ENCODE measurements at regions not wholly inside any gene's neighbourhood (a gene's known extent, or its start where the extent isn't known, plus 50 kb on each side); places are given as distances from the start of the nearest gene placed in this dataset.

GRCh38 chr7:49245062-49245461 lies 320.7 kb downstream of the CDC14C start:
- no peak overlapping the region for H3K4me2 ChIP-seq (ENCODE audit: insufficient read depth, low read length)
- H3K27me3 ChIP-seq (ENCODE audit: insufficient read depth, low read length), result no peaks in the 10 kb centered on the region
- H4K20me1 ChIP-seq (ENCODE audit: insufficient read depth, low read length), result no peaks in the 10 kb centered on the region
- no peak for TF ChIP-seq CTCF (IDR thresholded peaks at IDR 0.05; ENCODE audit: extremely low read depth, low read depth, low read length)
- H3K79me2 ChIP-seq (ENCODE audit: insufficient read depth, low read length), result no peaks in the 10 kb centered on the region
- H3K27ac ChIP-seq (ENCODE audit: low read depth, low read length), result no peak overlapping the region
- no peaks in the 10 kb centered on the region for H3K36me3 ChIP-seq (ENCODE audit: insufficient read depth, low read length)
- no peak overlapping the region for H2AFZ ChIP-seq (ENCODE audit: low read length)
- peaks cover 4% of the 10 kb centered on the region for H3K9me3 ChIP-seq (ENCODE audit: low read depth, low read length)
- H3K4me1 ChIP-seq (ENCODE audit: insufficient read depth, low read length), result no peaks in the 10 kb centered on the region
- DNase-seq (ENCODE audit: insufficient read length, low spot score, missing footprints), result no peak
- H3K4me3 ChIP-seq (ENCODE audit: insufficient read depth, low read length), result no peak overlapping the region

- H3K36me3 ChIP-seq (ENCODE audit: insufficient read depth, low read length), result no peaks in the 10 kb centered on the region
- no peak overlapping the region for H2AFZ ChIP-seq (ENCODE audit: low read length)
- H4K20me1 ChIP-seq (ENCODE audit: insufficient read depth, low read length), result no peaks in the 10 kb centered on the region
- TF ChIP-seq CTCF (IDR thresholded peaks at IDR 0.05; ENCODE audit: extremely low read depth, low read depth, low read length), result no peak
- no peak overlapping the region for H3K27ac ChIP-seq (ENCODE audit: low read depth, low read length)
- H3K9me3 ChIP-seq (ENCODE audit: low read depth, low read length), result peaks cover 8% of the 10 kb centered on the region
- H3K4me3 ChIP-seq (ENCODE audit: insufficient read depth, low read length), result no peak overlapping the region
- H3K27me3 ChIP-seq (ENCODE audit: insufficient read depth, low read length), result no peaks in the 10 kb centered on the region
- H3K4me1 ChIP-seq (ENCODE audit: insufficient read depth, low read length), result no peaks in the 10 kb centered on the region
- no peak for DNase-seq (ENCODE audit: insufficient read length, low spot score, missing footprints)
- no peak overlapping the region for H3K4me2 ChIP-seq (ENCODE audit: insufficient read depth, low read length)
- no peaks in the 10 kb centered on the region for H3K79me2 ChIP-seq (ENCODE audit: insufficient read depth, low read length)
These were observed 323.4 kb downstream of the CDC14C start for GRCh38 chr7:49247759-49248158.

GRCh38 chr7:49255054-49255453 lies 330.7 kb downstream of the CDC14C start:
- no peak for TF ChIP-seq CTCF (IDR thresholded peaks at IDR 0.05; ENCODE audit: extremely low read depth, low read depth, low read length)
- no peak for DNase-seq (ENCODE audit: insufficient read length, low spot score, missing footprints)
- H3K9me3 ChIP-seq (ENCODE audit: low read depth, low read length), result peaks cover 4% of the 10 kb centered on the region
- no peak overlapping the region for H3K4me2 ChIP-seq (ENCODE audit: insufficient read depth, low read length)
- H3K4me1 ChIP-seq (ENCODE audit: insufficient read depth, low read length), result no peaks in the 10 kb centered on the region
- H3K36me3 ChIP-seq (ENCODE audit: insufficient read depth, low read length), result no peaks in the 10 kb centered on the region
- H3K79me2 ChIP-seq (ENCODE audit: insufficient read depth, low read length), result no peaks in the 10 kb centered on the region
- no peaks in the 10 kb centered on the region for H4K20me1 ChIP-seq (ENCODE audit: insufficient read depth, low read length)
- H3K27me3 ChIP-seq (ENCODE audit: insufficient read depth, low read length), result no peaks in the 10 kb centered on the region
- H3K4me3 ChIP-seq (ENCODE audit: insufficient read depth, low read length), result no peak overlapping the region
- H2AFZ ChIP-seq (ENCODE audit: low read length), result no peak overlapping the region
- H3K27ac ChIP-seq (ENCODE audit: low read depth, low read length), result no peak overlapping the region

- Histone ChIP-seq H2AFZ (ENCODE audit: low read length) (no peak overlapping the region), H3K27ac (ENCODE audit: low read depth, low read length) (no peak overlapping the region), H3K9me3 (ENCODE audit: low read depth, low read length) (no peaks in the 10 kb centered on the region), H3K4me3 (ENCODE audit: insufficient read depth, low read length) (no peak overlapping the region), H3K4me2 (ENCODE audit: insufficient read depth, low read length) (no peak overlapping the region), H3K79me2 (ENCODE audit: insufficient read depth, low read length) (no peaks in the 10 kb centered on the region), H4K20me1 (ENCODE audit: insufficient read depth, low read length) (no peaks in the 10 kb centered on the region), H3K36me3 (ENCODE audit: insufficient read depth, low read length) (no peaks in the 10 kb centered on the region), H3K4me1 (ENCODE audit: insufficient read depth, low read length) (no peaks in the 10 kb centered on the region), H3K27me3 (ENCODE audit: insufficient read depth, low read length) (no peaks in the 10 kb centered on the region)
- no peak for TF ChIP-seq CTCF (IDR thresholded peaks at IDR 0.05; ENCODE audit: extremely low read depth, low read depth, low read length)
- no peak for DNase-seq (ENCODE audit: insufficient read length, low spot score, missing footprints)
These were observed 336.2 kb downstream of the CDC14C start for GRCh38 chr7:49260538-49260937.
